C4-2B (cell line): ENCODE measurements at regions not wholly inside any gene's neighbourhood (a gene's known extent, or its start where the extent isn't known, plus 50 kb on each side); places are given as distances from the start of the nearest gene placed in this dataset.
"Not testable (repeated sequence)": the region's sequence is repeated elsewhere in the genome, so short reads cannot be mapped to it uniquely, and the experiment has no call there.

Source experiments
- H3K27ac ChIP-seq: fragments of 450-650 bp; 2 replicates; pipeline ENCODE4 v1.5.1; 2017
- ZFX ChIP-seq: fragments of 450-650 bp; IDR thresholded peaks from 2 replicates; pipeline ENCODE4 v1.6.1; 2017
- TF ChIP-seq, protein P1 (sequence below): fragments of 450-650 bp; conservative IDR thresholded peaks from 2 replicates; pipeline ENCODE4 v1.5.1; 2017; ENCODE audit warnings: mild to moderate bottlenecking

DNA sequence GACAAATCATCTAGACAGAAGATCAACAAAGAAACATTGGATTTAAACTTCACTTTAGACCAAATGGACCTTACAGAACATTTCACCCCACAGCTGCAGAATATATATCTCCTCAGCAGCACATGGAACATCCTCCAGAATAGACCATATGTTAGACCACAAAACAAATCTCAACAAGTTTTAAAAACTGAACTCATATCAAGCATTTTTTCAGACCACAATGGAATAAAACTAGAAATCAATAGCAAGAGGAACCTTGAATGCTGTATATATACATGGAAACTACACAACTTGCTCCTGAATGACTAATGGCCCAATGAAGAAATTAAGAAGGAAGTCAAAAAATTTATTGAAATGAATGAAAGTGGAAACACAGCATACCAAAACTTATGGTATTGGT, 157.7 kb downstream of the MTERF1 start:
- H3K27ac ChIP-seq = no peak overlapping the region
- no peak for TF ChIP-seq ZFX
- TF ChIP-seq, protein P1, sequence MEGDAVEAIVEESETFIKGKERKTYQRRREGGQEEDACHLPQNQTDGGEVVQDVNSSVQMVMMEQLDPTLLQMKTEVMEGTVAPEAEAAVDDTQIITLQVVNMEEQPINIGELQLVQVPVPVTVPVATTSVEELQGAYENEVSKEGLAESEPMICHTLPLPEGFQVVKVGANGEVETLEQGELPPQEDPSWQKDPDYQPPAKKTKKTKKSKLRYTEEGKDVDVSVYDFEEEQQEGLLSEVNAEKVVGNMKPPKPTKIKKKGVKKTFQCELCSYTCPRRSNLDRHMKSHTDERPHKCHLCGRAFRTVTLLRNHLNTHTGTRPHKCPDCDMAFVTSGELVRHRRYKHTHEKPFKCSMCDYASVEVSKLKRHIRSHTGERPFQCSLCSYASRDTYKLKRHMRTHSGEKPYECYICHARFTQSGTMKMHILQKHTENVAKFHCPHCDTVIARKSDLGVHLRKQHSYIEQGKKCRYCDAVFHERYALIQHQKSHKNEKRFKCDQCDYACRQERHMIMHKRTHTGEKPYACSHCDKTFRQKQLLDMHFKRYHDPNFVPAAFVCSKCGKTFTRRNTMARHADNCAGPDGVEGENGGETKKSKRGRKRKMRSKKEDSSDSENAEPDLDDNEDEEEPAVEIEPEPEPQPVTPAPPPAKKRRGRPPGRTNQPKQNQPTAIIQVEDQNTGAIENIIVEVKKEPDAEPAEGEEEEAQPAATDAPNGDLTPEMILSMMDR = no peak

DNA sequence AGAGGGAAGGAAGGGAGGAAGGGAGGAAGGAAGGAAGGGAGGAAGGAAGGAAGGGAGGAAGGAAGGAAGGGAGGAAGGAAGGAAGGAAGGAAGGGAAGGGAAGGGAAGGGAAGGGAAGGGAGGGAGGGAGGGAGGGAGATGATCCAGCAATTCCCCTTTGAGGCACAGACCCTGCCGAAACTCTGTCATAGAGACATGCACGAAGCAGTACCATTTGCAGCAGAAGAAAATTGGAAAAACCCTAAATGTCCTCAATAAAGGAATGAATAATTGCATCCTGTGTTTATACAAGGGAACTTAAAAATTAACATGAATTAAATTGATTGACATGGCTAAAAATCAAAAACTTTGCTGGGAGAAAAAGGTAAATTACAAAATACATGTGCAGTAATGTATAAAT, 151.5 kb downstream of the MTERF1 start:
- H3K27ac ChIP-seq = not testable (repeated sequence)

DNA sequence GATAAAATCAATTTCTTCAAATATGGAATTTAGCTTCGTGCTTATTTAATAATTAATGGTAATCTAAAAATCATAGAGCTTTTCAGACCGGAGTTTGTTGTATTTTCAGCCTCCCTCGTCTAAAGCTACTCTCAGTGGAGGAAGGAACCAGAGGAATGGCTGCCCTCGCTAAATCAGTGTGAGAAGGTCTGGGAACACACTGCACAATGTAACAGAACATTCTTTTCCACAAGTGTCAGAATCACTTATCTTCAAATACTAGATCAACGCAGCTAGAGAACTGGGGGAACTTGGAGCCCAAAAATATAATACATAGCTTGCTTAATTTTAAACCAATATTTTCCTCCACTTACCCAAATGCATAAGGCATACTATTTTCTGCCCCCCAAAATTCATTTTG, 148.5 kb downstream of the MTERF1 start:
- no peak overlapping the region for H3K27ac ChIP-seq
- TF ChIP-seq, protein P1 = no peak
- no peak for TF ChIP-seq ZFX

DNA sequence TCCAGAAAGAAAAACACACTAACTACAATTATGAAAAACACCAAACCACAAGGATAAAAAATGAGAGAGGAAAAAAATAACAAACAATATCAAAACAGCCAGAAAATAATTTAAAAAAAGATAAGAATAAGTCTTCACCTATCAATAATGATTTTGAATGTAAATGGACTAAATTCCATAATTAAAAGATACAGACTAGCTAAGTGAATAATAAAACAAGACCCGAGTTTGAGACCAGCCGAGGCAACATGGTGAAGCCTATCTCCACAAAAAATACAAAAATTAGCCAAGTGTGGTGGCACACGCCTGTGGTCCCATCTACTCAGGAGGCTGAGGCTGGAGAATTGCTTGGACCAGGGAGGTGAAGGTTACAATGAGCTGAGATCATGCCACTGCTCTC, 131.1 kb downstream of the MTERF1 start:
- H3K27ac ChIP-seq = no peak overlapping the region
- TF ChIP-seq, protein P1 = no peak
- no peak for TF ChIP-seq ZFX

DNA sequence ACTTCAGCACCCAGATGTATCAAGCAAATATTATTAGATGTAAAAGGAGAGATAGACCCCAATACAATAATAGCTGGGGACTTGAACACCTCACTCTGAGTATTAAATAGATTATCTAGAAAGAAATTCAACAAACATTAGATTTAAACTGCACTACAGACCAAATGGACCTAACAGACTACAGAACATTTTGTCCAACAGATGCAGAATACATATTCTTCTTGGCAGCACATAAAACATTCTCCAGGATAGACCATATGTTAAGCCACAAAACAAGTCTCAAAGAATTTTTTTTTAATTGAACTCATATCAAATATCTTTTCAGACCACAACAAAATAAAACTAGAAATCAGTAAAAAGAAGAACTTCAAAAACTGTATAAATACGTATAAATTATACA, 130.4 kb downstream of the MTERF1 start:
- TF ChIP-seq, protein P1 = no peak
- no peak for TF ChIP-seq ZFX
- H3K27ac ChIP-seq = no peak overlapping the region

DNA sequence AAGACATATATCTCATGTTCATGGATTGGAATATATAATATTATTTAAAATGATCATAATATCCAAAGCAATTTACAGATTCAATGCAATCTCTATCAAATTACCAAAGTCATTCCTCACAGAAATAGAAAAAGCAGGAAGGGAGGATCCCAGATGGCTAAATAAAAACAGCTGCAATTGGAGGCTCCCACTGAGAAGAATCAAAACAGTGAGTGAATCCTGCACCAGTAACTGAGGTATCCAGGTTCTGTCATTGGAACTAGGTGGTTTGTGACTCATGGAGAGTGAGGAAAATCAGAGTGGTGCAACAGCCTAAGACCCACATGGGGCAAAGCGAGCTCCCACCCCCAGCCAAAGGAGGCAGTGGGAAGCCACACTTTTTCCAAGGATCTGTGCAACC, 128.4 kb downstream of the MTERF1 start:
- H3K27ac ChIP-seq = no peak overlapping the region
- TF ChIP-seq ZFX = no peak
- TF ChIP-seq, protein P1 = no peak

DNA sequence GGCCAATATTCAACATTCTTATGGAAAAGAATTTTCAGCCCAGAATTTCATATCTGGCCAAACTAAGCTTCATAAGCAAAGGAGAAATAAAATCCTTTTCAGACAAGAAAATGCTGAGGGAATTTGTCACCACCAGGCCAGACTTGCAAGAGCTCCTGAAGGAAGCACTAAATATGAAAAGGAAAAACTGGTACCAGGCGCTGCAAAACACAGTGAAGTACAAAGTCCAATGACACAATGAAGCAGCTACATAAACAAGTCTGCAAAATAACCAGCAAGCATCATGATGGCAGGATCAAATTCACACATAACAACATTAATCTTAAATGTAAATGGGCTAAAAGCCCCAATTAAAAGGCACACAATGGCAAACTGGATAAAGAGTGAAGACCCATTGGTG, 126.2 kb downstream of the MTERF1 start:
- H3K27ac ChIP-seq = not testable (repeated sequence)

DNA sequence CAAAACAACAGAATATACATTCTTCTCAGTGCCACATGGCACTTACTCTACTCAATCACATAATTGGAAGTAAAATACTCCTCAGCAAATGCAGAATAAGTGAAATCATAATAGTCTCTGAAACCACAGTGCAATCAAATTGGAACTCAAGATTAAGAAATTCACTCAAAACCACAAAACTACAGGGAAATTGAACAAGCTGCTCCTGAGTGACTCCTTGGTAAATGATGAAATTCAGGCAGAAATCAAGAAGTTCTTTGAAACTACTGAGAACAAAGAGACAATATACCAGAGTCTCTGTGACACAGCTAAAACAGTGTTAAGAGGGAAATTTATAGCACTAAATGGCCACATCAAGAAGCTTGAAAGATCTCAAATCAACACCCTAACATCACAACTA, 125.4 kb downstream of the MTERF1 start:
- H3K27ac ChIP-seq = not testable (repeated sequence)

DNA sequence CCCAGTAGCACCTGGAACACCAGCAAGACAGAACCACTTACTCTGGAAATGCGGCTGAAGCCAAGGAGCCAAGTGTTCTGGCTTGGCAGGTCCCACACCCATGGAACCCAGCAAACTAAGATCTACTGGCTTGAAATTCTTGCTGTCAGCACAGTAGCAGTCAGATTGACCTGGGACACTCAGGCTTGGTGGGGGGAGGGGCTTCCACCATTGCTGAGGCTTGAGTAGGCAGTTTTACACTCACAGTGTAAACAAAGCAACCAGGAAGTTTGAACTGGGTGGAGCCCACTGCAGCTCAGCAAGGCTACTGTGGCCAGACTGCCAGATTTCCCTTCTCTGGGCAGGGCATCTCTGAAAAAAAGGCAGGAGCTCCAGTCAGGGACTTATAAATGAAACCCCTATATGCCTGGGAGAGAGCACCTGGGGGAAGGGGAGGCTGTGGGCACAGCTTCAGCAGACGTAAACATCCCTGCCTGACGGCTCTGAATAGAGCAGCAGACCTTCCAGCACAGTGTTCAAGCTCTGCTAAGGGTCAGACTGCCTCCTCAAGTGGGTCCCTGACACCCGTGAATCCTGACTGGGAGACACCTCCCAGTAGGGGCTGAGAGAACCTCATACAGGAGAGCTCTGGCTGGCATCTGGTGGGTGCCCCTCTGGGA, 121.2 kb downstream of the MTERF1 start:
- H3K27ac ChIP-seq = peak overlapping the region; percentile 70
- TF ChIP-seq, protein P1 = no peak
- TF ChIP-seq ZFX = no peak
